Stomach (tissue), 8 donors: ENCODE measurements at regions not wholly inside any gene's neighbourhood (a gene's known extent, or its start where the extent isn't known, plus 50 kb on each side); places are given as distances from the start of the nearest gene placed in this dataset.

Experiments used
- DNase-seq, 2 donors: peaks; one replicate each; pipeline versions ENCODE4 v3.0.0 to v3.0.0-alpha.2; 2013 to 2019
- H3K27ac ChIP-seq, 5 donors: fragments of 200-600 bp in 4 of 5; sonication (generic) in 4 of 5; one replicate each; pipeline ENCODE4 v1.5.1; 2013 to 2019; ENCODE audit warnings: mild to moderate bottlenecking in 1 of 5, moderate library complexity in 1 of 5
- H3K27me3 ChIP-seq, 3 donors: fragments of 200-600 bp; sonication (generic); one replicate each; pipeline ENCODE4 v1.5.1; 2017 to 2019; ENCODE audit warnings: mixed run types in 1 of 3
- H3K36me3 ChIP-seq, 4 donors: fragments of 200-600 bp; sonication (generic); 1 replicate in 3 of 4; 2 replicates in 1 of 4; pipeline ENCODE4 v1.5.1; 2016 to 2019
- H3K4me1 ChIP-seq, 4 donors: fragments of 200-600 bp; sonication (generic); one replicate each; pipeline ENCODE4 v1.5.1; 2016 to 2019
- H3K4me3 ChIP-seq, 4 donors: fragments of 200-600 bp; sonication (generic) in 3 of 4; one replicate each; pipeline ENCODE4 v1.5.1; 2016 to 2019; ENCODE audit warnings: mild to moderate bottlenecking in 1 of 4
- H3K9me3 ChIP-seq, 4 donors: fragments of 200-600 bp; sonication (generic); one replicate each; pipeline ENCODE4 v1.5.1; 2016 to 2019
- EP300 ChIP-seq: sonication (generic); formaldehyde crosslinking; IDR thresholded peaks from one replicate; pipeline ENCODE4 v1.6.1; 2017; ENCODE audit warnings: antibody characterized with exemption
- POLR2A ChIP-seq, 4 donors: fragments of 450-650 bp; IDR thresholded peaks; one replicate each; pipeline ENCODE4 v1.6.1; 2016; ENCODE audit warnings: antibody characterized with exemption in 4 of 4, control low read depth in 2 of 4, mild to moderate bottlenecking in 1 of 4, moderate library complexity in 1 of 4
- POLR2AphosphoS5 ChIP-seq, 3 donors: sonication (generic); formaldehyde crosslinking; IDR thresholded peaks; one replicate each; pipeline ENCODE4 v1.6.1; 2016; ENCODE audit warnings: antibody characterized with exemption in 3 of 3
- WGBS, 5 donors: extraction: QIAGEN DNeasy Blood & Tissue Kit in 3 of 5; methylation state at CpG; one replicate each; pipeline versions ENCODE4 v1.1.5 to v1.1.7; 2013 to 2018; 5-methylcytosine and 5-hydroxymethylcytosine counted together
- intact Hi-C: fragments of 100-400 bp; cut with DNase I; formaldehyde crosslinking; loops from one replicate; pipeline ENCODE4 v1.15.1; 2023; ENCODE audit warnings: low total_unique reads
- TF ChIP-seq, protein P1 (sequence below), 7 experiments: fragments of 450-650 bp in 4 of 7; fragments of 200-600 bp in 3 of 7; sonication (generic) in 3 of 7; IDR thresholded peaks; one replicate each; pipeline ENCODE4 v1.5.1; 2016 to 2019; ENCODE audit warnings: antibody characterized with exemption in 7 of 7, control low read depth in 2 of 7, mild to moderate bottlenecking in 1 of 7
- donor health status: healthy with polysubstance abuse.
- donor health status: Bipolar disorder and iron deficiency.
- donor health status: healthy.

DNA sequence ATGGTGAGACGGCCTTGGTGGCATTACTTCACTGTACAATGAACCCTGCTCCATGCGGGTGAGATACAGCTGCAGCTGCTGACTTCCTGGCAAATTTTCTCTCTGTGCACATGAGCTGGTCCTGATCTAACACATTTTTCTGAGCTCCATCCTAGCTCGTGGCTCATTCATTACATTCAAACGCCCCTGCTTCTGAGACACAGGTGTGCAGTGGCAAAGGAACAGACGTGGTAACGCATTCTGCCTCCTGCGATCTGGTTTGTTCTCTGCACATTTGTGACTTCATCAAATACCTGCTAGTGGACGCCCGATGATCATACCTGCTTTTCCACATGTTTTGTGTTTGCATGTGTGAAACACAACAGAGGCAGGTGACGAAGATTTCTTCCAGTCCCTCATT, 189.6 kb upstream of the PDE10A start:
- DNase-seq = no peak
- intact Hi-C loops = loop anchor here (5.0 to 10.0 kb wide), 2 partner anchors 125 to 418 kb away; no protein-coding TSS in a partner anchor
- no peak overlapping the region for H3K27ac ChIP-seq
- peaks cover 4 to 23% (median 17%) of the 10 kb centered on the region in 4 donors for H3K4me1 ChIP-seq
- H3K36me3 ChIP-seq = no peaks in the 10 kb centered on the region
- no peak for TF ChIP-seq POLR2AphosphoS5 (IDR thresholded peaks at IDR 0.05)
- TF ChIP-seq, protein P1, sequence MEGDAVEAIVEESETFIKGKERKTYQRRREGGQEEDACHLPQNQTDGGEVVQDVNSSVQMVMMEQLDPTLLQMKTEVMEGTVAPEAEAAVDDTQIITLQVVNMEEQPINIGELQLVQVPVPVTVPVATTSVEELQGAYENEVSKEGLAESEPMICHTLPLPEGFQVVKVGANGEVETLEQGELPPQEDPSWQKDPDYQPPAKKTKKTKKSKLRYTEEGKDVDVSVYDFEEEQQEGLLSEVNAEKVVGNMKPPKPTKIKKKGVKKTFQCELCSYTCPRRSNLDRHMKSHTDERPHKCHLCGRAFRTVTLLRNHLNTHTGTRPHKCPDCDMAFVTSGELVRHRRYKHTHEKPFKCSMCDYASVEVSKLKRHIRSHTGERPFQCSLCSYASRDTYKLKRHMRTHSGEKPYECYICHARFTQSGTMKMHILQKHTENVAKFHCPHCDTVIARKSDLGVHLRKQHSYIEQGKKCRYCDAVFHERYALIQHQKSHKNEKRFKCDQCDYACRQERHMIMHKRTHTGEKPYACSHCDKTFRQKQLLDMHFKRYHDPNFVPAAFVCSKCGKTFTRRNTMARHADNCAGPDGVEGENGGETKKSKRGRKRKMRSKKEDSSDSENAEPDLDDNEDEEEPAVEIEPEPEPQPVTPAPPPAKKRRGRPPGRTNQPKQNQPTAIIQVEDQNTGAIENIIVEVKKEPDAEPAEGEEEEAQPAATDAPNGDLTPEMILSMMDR (IDR thresholded peaks at IDR 0.05) = no peak
- TF ChIP-seq POLR2A (IDR thresholded peaks at IDR 0.05) = no peak
- TF ChIP-seq EP300 = no peak
- H3K27me3 ChIP-seq = peaks cover 0 to 60% (median 20%) of the 10 kb centered on the region in 3 donors
- no peaks in the 10 kb centered on the region for H3K9me3 ChIP-seq
- no peak overlapping the region for H3K4me3 ChIP-seq
- 79 to 90% (median 84%) methylated on average over 10 of the region's 10 CpGs for WGBS, 5 donors

DNA sequence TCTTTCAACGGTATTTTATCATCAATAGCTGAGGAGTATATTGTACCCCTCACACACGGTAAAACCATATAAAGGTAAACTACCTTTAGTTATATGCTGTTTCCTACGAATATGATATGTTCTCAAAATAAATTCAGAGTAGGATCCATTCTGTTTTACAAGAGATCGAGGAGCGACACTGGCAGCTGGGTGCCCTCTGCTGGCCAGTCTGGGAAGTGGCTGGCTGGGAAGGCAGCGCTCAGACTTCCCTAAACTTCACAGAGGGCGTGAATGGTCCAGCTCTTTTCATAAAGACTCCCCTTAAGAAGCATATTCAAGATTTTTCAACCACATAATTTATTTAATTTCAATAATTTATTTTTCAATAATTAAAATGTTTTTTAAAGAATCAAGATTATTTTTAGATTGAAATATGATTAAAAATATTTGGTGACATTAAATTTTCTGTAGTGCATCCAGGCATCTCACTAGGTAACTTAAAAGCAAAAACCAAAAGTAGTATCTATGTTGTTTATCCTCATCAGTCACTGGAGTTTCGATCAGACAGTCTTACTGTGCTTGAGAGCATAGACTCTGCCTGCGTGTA, 187.5 kb upstream of the PDE10A start:
- intact Hi-C loops = loop anchor here (5.0 to 10.0 kb wide), 2 partner anchors 123 to 416 kb away; no protein-coding TSS in a partner anchor
- H3K27me3 ChIP-seq = peaks cover 0 to 60% (median 20%) of the 10 kb centered on the region in 3 donors
- peaks cover 4 to 31% (median 22%) of the 10 kb centered on the region in 4 donors for H3K4me1 ChIP-seq
- H3K27ac ChIP-seq = no peak overlapping the region
- WGBS, 5 donors = 13 to 17% (median 14%) methylated on average over 9 of the region's 9 CpGs
- no peaks in the 10 kb centered on the region for H3K36me3 ChIP-seq
- H3K4me3 ChIP-seq = no peak overlapping the region
- no peaks in the 10 kb centered on the region for H3K9me3 ChIP-seq
- DNase-seq = peak; percentile 78 to 89
- TF ChIP-seq EP300 (no peak), POLR2A (IDR thresholded peaks at IDR 0.05) (no peak), POLR2AphosphoS5 (IDR thresholded peaks at IDR 0.05) (peak in 1 of 3 donors; percentile 16)
- TF ChIP-seq, protein P1 (IDR thresholded peaks at IDR 0.05) = peak in 5 of 7 experiments; percentile 85 to 99 (median 98)

DNA sequence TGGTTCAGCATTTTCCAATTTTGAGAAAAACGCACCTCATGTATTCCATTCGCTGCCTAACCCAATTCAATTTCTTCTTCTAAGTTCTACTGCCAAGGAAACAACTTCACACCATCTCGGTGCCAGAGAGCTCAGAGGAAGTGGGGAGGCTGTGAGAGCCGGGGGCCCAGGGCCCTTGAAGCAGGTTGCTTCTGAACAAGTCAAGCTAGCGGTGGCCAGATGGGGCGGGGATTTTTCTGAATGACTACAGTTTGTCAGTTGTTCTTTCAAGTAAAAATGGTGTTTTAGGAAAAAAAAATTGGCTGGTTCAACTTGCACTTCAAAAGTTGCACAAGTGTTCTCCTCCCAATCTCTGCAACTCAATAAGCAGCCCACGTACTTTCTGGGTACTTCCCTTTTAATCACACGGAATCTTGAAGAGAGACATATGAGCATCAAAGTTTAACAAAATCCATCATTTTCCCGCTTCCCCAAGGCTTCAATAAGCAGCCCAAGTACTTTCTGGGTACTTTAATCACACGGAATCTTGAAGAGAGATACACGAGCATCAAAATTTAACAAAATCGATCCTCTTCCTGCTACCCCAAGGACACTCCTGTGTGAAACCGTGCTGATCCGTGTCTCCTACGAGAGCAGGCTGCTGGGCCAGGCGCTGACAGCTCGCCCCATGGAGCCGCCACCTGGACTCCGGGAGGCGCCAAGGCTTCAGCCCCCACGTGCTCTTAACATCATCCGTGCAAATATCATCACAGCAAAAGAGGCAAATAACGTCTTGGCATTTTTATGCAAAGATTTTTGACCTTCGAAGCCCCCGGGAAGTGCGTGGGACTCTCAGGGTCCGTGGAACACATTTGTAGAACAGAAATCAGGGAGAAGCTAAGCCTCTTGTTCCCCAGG, 186.7 kb upstream of the PDE10A start:
- no peak for DNase-seq
- H3K27ac ChIP-seq = no peak overlapping the region
- intact Hi-C loops = loop anchor here (5.0 to 10.0 kb wide), 2 partner anchors 122 to 415 kb away; no protein-coding TSS in a partner anchor
- H3K9me3 ChIP-seq = no peaks in the 10 kb centered on the region
- peaks cover 0 to 53% (median 16%) of the 10 kb centered on the region in 3 donors for H3K27me3 ChIP-seq
- H3K4me1 ChIP-seq = peaks cover 4 to 31% (median 22%) of the 10 kb centered on the region in 4 donors
- H3K4me3 ChIP-seq = no peak overlapping the region
- no peak for TF ChIP-seq POLR2AphosphoS5 (IDR thresholded peaks at IDR 0.05)
- no peak for TF ChIP-seq POLR2A (IDR thresholded peaks at IDR 0.05)
- TF ChIP-seq, protein P1 (IDR thresholded peaks at IDR 0.05) = no peak
- TF ChIP-seq EP300 = no peak
- WGBS, 5 donors = 45 to 50% (median 50%) methylated on average over 23 to 27 of the region's 27 CpGs
- H3K36me3 ChIP-seq = no peaks in the 10 kb centered on the region

DNA sequence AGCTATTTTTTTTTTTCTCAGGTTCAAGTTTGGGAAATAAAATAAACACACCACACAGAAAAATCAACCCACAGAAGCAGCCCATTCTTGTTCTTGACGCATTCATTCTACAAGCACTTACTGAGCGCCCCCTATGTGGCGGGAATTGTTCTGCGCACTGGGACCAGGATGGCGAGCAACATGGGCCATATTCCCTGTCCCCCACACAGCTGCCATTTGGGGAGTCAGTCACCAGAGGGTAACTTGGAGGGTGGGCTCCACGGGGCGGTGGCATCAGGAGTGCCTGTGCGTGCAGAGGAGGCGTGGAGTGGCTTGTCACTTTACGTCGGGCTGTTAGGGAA, 185.0 kb upstream of the PDE10A start:
- H3K9me3 ChIP-seq = no peaks in the 10 kb centered on the region
- no peaks in the 10 kb centered on the region for H3K36me3 ChIP-seq
- DNase-seq = no peak
- H3K27ac ChIP-seq = no peak overlapping the region
- WGBS, 5 donors = 83 to 92% (median 87%) methylated on average over 11 of the region's 11 CpGs
- peaks cover 0 to 42% (median 0%) of the 10 kb centered on the region in 3 donors for H3K27me3 ChIP-seq
- no peak overlapping the region for H3K4me3 ChIP-seq
- peaks cover 4 to 22% (median 12%) of the 10 kb centered on the region in 4 donors for H3K4me1 ChIP-seq
- intact Hi-C loops = no loop called here
- TF ChIP-seq EP300 = no peak
- TF ChIP-seq, protein P1 (IDR thresholded peaks at IDR 0.05) = no peak
- TF ChIP-seq POLR2A (IDR thresholded peaks at IDR 0.05) = no peak
- no peak for TF ChIP-seq POLR2AphosphoS5 (IDR thresholded peaks at IDR 0.05)
